SKM-1 (cell line): ENCODE measurements at regions not wholly inside any gene's neighbourhood (a gene's known extent, or its start where the extent isn't known, plus 50 kb on each side); places are given as distances from the start of the nearest gene placed in this dataset.

Experiments used
- DNase-seq: peaks from one replicate; lab custom pipeline; 2025; ENCODE audit not compliant: unreplicated experiment; lab: John Stamatoyannopoulos, UW

DNA sequence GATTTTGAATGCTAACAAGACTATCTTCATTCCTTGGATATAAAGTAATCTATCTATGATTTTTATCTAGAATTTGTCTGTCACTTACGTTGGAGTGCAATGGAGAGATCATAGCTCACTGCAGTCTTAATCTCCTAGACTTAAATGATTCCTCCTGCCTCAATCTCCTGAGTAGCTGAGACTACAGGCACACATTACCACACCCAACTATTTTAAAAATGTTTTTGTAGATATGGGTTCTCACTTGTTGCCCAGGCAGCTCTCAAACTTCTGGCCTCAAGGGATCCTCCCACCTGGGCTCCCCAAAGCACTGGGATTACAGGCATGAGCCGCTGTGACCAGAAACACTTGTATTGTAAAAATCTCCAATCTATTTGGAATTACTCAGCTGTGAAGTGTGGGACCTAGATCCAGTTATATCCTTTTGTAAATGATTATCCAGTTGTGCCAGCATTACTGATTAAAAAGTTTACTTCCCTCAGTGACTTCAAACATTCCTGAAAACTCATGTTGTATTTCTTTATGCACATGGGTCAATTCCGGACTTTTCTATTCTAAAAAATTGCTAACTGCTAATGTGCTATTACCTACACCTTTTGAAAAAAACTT is 1793.8 kb upstream of the WWC1 start:
- DNase-seq: no peak

- DNase-seq: no peak
Observed at GRCh38 chr5:166499447-166500240, 1791.8 kb upstream of the WWC1 start.

GRCh38 chr5:166503506-166503905 is 1787.9 kb upstream of the WWC1 start:
- DNase-seq: no peak

DNA sequence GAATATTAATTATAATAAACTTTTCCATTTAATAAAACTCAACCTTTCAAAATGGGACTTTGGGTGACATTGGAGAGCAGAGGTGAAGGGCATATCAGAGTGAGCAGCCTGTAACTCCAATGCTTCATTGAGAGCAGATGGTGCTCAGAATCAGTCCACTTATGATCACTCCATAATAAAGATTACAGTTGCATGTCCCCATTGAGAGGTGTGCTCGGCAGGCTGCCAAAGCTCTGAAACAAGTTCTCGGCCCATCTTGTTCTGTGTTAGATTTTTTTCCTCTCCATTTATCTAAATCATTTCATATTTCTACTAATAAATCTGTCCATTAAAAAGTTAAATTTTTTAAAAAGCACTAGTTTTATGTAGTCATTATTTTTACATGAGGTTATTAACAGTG is 1786.4 kb upstream of the WWC1 start:
- DNase-seq: no peak

GRCh38 chr5:166505544-166505943 is 1785.9 kb upstream of the WWC1 start:
- DNase-seq: no peak

- DNase-seq: no peak
Observed at GRCh38 chr5:166507810-166508425, 1783.5 kb upstream of the WWC1 start.

GRCh38 chr5:166509085-166509484 is 1782.4 kb upstream of the WWC1 start:
- no peak for DNase-seq

GRCh38 chr5:166517976-166518375 is 1773.5 kb upstream of the WWC1 start:
- DNase-seq: no peak

DNA sequence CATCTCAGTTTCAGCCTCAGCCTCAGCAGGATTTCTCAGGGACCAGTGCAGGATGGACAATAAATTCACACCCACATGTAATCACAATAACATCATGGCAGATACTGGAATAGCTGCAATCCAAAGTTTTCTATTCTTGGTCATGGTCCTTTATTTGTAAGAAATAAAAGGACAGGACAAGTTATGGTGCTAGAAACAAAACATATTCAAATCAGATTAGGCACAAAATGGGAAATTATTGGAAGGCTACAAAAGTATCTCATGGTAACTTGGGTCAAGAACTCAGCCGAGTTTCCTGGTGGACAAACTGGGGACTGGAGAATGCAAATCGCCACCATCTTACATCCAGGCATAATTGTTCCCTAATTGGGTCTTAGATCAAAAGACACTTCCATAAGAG is 1768.2 kb upstream of the WWC1 start:
- no peak for DNase-seq

DNA sequence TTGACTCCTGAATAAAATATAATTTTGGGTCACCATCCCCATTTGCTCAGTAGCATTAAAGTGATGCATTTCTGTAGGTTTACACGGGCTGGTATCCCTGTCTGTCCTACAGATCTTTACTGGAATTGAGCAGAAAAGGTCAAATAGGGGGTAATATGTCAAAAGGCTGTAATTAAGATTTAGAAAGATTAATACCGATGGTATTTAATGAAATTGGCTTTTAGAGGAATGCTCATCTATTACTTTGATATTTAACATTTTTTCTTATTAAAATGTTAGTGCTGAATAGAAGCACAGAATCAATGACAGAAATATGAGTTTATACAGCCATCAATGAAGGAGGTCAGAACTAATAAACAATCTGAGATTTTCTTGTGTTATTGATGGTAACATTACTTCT is 1762.2 kb upstream of the WWC1 start:
- no peak for DNase-seq

- no peak for DNase-seq
Observed at GRCh38 chr5:166532456-166533220, 1758.8 kb upstream of the WWC1 start.

GRCh38 chr5:166535641-166536040 is 1755.8 kb upstream of the WWC1 start:
- DNase-seq: no peak

- DNase-seq: no peak
Observed at GRCh38 chr5:166540156-166540555, 1751.3 kb upstream of the WWC1 start.

GRCh38 chr5:166551384-166551783 is 1740.1 kb upstream of the WWC1 start:
- no peak for DNase-seq

- DNase-seq: no peak
Observed at GRCh38 chr5:166553778-166554177, 1737.7 kb upstream of the WWC1 start.

- no peak for DNase-seq
Observed at GRCh38 chr5:166561759-166562158, 1729.7 kb upstream of the WWC1 start.

DNA sequence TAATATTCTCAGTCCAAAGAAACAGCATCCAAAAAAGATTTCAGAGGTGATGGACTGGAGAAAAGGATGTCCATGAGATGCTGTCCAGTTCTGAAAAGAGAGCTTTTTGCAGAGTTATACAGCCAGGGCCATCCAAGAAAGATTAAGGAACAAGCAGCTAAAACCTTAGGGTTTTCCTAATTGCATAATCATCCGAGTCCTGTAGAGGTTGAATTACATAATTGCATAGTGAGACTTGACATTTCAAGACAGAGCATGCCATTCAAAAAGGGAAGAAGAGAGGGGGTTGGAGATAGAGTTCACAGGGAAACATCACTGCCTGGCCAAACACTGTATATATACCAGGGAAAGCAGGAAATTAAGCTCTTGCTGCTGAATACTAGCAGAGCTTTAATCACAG is 1729.2 kb upstream of the WWC1 start:
- DNase-seq: peak; percentile 66

GRCh38 chr5:166566725-166567124 is 1724.7 kb upstream of the WWC1 start:
- no peak for DNase-seq

GRCh38 chr5:166570865-166571264 is 1720.6 kb upstream of the WWC1 start:
- DNase-seq: no peak

GRCh38 chr5:166571668-166572067 is 1719.8 kb upstream of the WWC1 start:
- DNase-seq: no peak

DNA sequence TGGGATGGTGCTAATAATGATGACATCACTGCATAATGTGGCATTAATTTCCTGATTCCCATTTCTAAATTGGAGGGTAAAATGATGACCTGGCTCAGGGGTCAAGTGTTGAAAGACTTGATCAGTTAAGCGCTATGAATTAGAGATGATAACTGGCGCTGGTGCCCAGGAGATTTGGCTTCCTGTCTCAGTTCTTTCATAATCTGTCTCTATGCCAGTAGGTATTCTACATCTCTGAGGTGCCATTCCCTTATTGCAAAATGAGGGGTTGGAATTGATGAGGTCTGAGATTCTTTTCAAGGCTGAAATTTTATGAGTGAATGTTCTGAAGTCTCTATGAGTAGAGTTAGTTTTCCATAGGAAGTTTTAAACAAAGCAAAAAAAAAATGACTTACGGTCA is 1715.1 kb upstream of the WWC1 start:
- no peak for DNase-seq

GRCh38 chr5:166581826-166582225 is 1709.6 kb upstream of the WWC1 start:
- no peak for DNase-seq
